ENCODE measurements at regions not wholly inside any gene's neighbourhood (a gene's known extent, or its start where the extent isn't known, plus 50 kb on each side); places are given as distances from the start of the nearest gene placed in this dataset.
A peak's percentile ranks its signal among the peaks of the same experiment; 100 is the strongest.

DNA sequence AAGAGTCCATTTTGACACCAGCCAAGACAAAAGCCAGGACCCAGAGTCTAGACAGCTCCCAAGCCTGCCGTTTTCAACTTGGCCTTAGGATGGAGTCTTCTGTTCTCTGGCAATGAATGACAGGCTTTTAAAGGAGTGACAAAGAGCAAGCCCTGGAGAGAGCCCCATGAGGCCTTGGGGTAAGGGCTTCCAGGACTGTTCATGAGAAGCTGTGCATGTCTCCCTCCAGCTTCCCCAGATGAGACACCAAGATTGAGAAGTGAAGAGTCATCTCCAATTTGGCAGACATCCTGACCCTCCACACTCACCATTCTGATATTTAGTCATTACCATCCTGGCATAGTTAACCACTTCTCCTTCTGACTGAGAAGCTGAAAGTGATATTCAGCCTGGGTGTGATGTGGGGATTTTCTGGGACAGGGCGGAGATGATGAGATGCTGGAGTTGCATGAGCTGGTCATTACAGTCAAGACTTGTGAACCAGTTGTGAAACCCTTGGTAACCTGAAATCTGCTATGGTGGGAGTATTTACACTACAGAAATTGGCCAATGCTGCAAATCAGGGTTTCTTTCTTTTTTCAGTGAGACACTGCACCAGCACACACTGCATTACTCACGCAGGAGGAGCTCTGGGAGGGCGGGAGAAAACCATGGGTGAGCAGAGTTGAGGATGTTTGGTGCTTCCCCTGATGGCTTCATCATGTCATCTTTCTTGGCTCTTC, 77.8 kb downstream of the VCPKMT start:
- DNase-seq (ENCODE audit: low read depth), result peak; percentile 91

DNA sequence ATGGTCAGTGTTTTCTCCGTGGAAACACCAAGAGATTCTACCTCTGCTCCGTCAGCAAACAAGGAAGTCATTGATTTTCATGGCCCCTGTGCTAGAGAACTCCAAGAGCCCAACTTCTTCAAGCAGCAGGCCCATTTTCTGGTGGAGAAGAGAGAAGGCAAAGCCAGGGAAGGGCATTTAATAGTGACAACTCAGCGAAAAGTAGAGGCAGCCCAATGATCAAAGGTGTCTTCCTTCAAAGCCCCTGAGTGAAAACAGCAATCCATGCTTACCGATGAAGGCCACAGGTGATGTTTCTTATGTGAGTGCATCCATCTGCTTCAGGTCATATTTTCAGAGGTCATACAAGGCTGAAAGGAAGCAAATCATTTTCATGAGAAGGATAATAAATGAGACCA, 77.3 kb downstream of the VCPKMT start:
- no peak for DNase-seq (ENCODE audit: low read depth)

DNA sequence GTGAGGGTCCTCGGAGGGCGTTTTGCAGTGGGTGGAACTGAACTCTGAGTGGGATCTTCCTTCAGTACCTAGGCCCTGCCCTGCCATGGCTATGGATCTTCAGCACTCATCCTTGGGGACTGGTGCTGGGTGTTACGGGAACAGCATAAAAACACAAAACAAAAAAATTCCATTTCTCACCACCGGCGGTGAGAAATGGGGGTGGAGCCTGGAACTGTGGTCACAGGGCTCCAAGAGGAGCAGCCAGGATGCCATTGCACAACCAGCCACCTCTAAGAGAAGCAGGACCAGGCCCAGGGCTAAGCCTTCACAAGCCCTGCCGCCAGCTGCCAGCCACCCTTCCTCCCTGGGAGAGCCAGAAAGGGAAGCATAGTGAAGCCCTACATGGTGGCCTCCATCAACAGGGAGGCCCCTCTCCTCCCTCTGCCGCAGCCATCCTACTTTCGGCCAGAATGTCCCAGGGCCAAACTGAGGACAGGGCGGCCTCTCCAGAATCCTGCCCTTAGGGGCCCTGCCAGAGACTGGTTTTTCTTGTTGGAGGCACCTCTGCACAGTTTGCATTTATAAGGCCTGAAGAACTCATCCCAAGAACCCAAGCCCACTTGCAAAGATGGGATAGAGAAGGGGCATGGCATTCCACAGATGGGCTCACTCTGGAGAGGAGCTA, 76.5 kb downstream of the VCPKMT start:
- peak; percentile 79 for DNase-seq (ENCODE audit: low read depth)

DNA sequence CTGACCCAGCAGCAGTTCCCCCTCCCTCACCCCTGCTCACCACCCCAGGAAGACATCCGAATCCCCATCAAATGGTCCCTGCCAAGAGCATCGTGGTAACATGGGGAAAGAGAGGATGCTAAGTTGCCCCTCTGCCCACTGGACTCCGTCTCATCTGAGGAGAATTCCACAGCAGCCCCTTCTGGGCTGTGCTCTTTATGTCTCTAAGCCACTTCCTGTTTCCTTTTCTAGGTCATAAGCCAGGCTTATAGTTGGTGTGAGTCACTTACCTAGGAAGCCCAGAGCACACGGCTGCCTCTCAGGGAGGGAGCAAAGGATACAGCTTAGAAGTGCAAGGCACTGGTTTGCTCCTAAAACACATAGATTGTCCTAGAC, 76.0 kb downstream of the VCPKMT start:
- DNase-seq (ENCODE audit: low read depth), result peak; percentile 86

DNA sequence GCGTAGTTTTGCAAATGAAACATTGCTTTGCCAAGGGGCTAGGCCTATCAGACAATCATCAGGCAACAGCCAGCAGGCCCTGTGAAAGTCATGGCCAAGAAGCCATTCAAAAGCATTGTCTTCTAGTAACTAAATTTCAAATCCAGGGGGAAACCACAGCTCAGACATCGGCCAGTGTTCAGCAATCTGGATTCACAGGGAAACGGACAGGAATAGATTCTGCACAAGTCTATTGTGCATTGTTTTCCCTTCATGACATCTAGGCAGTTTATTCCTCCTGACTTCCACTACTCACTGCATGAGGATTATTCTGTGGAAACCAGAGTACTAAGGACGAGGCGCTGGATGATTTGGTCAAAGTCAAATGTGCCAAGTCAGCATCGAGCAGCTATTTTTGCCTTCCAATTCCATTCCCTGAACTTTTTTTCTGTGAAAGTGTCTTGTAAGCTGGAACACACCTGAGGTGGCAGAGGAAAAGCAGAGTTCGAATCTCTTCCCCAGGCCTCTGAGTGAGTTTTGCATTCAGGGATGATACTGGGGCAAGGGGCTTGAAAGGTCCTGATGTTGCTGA, 75.4 kb downstream of the VCPKMT start:
- DNase-seq (ENCODE audit: low read depth), result no peak

DNA sequence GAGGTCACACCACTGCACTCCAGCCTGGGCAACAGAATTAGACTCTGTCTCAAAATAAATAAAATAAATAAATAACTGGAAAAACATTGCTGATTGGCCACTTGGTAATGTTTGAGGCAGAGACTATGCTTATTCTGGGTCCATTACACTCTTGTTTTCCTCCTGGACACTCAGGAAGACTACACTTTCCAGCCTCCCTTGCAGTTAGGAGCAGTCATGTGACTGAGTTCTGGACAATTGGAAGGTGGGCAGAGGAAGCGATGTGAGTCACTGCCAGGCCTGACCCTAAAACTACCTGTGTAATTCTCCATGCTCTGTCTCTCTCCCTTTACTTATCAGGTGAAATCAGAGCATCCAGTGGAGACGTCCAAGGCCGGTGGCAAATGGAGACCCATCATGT, 74.4 kb downstream of the VCPKMT start:
- DNase-seq (ENCODE audit: low read depth), result no peak

DNA sequence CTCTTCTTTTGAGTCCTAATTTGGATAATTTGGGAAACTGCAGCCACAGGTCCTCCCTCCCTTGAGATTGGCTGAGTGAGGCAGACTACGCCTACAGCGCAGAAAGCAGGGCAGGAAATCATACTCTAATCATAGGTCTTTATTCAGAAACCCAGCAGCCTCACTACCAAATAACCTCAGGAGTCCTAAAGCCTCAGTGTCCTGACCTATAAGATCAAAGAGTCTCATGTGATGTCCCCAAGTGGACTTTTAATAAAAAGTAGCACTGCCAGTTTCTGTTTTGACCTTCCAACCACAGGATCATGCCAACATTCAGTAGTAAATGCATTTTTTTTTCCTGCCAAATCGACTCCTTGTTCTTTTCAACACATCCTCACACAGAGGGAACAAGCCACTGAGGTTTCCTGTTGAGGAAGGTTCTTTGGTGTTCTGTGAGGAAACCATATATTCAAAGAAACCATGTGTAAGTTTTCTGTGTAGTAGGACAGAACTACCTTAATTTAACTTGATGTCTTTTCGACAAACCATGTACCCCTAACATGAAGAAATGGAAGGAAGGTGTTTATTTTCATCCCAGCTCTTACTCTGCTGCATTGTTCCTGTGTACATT, 72.2 kb downstream of the VCPKMT start:
- DNase-seq (ENCODE audit: low read depth), result no peak

DNA sequence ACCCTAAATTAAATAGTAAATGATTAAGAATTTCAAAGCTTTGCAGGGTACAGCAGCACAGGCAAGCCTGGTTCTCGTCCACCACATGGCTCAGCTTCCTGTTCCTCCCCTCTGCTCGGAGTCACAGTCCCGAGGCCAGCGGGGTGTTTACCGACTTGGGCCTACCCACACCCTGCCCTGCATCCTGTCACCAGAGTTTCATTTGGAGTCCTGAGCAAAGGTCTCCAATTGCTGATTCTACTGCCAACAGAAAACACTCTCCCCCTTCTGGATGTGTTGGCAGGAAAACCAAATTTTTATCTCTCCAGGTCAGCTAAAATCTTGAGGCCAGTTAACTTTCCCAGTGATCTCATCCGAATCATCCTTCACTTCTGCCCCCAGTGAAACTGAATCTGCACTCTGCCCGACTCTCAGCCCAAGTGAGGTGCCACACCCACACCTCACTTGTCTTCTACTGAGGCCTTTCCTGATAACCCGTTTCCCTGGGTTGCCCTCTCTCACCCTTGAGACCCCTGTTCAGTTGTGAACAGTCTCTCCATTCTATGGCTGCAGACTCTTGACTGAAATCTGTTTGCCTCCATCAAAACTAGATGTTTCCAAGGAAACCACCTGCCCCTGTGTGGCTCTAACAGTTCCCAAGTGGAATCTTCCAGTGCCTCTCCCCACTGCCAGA, 71.2 kb downstream of the VCPKMT start:
- DNase-seq (ENCODE audit: low read depth), result peak; percentile 33

DNA sequence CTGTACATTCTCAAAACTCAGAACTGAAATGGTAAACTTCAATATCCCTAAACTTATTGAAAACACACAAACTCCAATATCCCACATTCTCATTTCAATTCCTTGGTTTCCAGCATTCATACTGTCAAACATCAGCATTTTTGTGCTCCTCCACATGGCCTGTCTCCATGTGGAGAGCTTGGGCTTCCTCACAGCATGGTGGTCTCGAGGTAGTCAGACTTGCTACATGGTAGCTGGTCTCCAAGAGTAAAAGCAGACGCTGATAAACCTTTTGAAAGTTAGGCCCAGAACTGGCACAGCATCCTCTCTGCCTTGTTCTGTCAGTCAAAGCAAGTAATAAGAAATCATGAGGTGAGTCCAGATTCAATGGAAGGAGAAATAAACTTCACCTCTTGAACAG, 70.5 kb downstream of the VCPKMT start:
- DNase-seq (ENCODE audit: low read depth), result no peak

DNA sequence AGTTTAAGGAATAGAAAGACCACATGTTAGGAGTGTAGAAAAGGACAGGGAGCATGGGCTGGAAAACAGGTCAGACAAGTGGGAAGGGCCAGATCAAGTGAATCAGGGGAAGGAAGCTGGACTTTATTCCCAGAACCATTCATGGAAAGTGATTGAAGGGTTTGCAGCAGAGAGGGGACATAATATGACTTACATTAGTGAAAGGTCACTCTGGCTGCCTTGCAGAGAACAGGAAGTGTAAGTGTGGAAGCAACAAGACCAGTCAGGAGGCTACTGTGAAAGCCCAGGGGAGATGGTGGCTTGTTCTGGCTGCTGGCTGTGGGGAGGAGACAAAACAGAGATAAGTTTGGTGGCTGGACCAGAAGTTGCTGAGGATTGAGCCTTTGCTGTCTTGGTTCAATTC, 69.1 kb downstream of the VCPKMT start:
- DNase-seq (ENCODE audit: low read depth), result no peak

DNA sequence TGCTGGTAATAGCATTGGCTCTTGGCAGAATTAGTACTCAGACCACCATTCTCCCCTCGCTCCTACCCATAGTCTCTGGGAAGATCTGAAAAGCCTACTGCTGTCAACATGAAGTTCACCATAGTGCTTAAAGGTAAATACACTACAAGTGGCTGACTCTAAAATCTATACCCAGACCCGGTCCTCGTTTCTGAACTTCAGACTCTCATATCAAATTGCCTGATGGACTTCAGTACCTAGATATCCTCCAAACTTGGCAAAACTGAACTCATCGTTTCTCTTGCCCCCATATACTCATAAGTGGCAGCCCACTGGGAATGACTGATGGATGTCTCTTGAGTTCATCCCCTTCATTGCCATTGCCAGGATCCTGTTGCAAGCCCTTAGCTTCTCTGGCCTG, 67.3 kb downstream of the VCPKMT start:
- no peak for DNase-seq (ENCODE audit: low read depth)

DNA sequence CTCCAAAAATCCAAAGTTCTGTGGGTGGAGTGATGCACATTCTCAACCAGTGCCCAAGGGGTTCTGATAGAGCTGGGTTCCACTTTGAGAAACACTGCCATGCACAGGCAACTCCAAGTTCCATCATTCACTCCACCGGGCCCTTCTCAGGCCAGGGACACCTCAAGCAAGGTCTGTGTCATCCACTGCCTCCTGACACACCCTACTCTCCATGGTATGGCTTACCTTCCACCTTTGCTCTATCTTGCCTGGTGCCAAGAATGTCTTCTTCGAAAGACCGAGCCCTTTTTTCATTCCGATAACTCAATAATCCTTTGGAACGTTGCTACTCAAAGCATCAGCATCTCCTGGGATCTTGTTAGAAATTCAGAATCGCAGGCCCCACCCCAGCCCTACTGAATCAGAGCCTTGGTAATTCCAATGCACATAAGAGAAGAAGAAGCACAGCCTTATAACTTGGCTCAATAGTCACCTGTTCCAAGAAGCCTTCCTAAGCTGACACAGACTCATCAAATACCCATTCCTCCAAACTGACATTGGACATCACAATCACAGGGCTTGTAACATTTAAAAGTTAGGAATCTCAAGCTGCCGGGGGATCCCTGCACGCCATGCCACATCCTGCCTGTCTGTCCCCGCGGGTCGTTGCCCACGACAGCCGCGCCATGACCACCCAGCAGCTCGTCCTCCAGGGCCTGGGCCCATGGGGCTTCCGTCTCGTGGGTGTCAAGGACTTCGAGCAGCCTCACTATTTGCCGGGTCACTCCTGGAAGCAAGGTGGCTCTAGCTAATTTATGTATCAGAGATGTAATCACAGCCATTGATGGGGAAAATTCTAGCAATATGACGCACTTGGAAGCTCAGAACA, 66.4 kb downstream of the VCPKMT start:
- DNase-seq (ENCODE audit: low read depth), result no peak

DNA sequence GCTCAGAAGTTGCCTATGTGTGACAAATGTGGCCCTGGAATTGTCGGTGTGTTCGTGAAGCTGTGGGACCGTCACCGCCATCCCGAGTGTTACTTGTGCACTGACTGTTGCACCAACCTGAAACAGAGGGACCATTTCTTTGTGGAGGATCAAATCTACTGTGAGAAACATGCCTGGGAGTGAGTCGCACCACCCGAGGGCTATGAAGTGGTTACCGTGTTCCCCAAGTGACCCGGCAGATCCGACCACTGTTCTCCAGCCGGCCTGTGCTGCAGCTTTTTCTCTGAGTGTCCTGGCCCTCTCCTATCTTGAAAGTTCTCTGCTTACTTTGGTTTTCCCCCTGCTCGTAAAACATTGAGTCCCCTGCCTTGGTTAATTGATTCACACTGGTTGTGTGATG, 65.3 kb downstream of the VCPKMT start:
- DNase-seq (ENCODE audit: low read depth), result no peak

DNA sequence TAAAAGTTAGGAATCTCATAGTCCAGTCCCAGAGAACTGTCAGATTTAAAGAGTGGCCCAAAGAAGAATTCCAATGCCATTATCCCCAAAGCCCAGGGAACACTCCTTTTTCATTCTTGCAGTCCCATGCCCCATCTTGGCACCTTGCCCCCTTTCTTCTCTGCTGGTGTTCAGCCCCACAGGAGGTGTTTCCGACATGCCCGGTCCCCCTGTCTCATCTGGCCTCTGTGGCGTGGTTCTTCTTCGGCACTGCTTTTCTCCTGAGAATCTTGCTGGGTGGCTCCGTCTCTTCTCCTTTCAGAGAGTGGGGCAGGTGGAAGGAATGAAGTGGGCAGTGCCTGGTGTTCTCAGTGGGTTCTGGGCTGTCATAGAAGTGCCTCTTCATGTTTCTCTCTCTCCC, 64.7 kb downstream of the VCPKMT start:
- no peak for DNase-seq (ENCODE audit: low read depth)

DNA sequence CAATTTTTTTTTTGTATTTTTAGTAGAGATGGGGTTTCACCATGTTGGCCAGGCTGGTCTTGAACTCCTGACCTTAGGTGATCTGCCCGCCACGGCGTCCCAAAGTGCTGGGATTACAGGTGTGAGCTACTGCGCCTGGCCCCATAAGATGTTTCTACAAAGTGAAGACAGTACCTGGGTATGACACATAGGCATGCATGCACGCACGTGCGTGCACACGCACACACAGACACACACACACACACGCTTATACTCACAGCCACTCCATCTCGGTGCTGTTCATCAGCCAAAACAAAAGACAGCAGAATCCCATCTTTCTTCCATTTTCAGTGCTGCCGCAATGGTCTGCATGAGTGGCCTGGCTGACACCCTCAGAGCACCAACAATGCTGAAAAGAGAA, 63.9 kb downstream of the VCPKMT start:
- no peak for DNase-seq (ENCODE audit: low read depth)

DNA sequence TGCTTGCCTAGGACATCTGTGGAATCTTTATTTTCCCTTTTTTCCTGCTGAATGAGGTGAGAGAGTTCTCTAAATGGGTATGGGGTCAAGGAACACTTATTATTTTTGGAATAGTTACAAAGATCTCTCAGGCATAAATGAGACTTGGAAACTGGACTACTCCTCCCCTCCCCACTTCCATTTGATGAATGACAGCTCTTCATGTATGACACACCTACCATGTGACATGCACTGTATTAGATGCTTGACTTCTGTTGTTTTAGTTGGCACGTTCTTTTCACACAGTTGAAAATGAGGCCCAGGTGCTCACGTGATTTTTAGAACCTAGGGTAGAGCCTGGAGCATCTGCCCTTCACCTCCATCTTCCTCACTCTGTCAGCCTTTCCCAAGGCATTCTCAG, 62.4 kb downstream of the VCPKMT start:
- no peak for DNase-seq (ENCODE audit: low read depth)

DNA sequence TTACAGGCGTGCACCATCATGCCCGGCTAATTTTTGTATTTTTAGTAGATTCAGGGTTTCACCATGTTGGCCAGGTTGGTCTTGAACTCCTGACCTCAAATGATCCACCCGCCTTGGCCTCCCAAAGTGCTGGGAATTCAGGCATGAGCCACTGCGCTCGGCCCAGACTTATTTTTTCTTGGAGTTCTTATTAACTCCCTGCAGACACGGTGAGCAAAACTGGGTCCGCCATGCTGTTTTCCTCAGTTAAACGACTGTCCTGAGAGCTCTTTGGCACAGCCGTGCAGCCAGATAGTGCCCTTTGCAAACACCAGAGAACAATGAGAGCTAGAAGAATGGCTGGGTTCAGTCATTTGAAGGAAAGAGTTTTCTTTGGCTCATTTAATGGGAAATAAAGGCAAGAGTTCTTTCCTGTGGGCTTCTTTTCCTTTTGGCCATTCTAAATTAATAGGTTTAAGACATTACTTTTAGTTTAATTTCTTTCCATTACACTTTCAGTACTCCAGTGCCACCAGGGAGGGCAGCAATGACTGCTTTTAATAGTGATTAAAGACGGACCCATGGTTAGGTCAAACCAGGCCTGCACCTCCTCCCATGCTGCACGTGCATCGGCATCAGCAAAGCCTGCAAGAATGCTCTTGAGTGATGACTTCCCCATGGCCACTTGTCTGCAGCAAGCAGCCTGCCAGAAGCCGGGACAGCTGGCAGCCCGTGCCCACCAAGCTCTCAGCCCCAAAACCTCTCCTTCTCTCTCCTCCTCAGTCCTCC, 60.7 kb downstream of the VCPKMT start:
- DNase-seq (ENCODE audit: low read depth), result no peak

DNA sequence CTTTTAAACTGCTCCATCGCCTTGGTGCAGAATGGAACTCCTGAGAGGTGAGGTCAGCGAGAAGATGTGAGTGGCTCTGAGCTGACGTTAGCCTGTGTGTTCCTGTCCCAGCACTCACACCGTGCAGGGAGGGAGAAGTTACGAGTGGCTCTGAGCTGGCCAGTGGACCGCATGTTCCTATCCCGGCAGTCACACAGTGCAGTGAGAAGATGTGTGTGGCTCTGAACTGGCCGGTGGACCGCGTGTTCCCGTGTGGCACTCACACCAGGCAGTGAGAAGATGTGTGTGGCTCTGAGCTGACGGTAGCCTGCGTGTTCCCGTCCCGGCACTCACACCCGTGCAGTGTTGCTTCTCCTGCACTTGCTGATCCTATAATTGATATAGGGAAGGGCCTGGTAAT, 59.9 kb downstream of the VCPKMT start:
- no peak for DNase-seq (ENCODE audit: low read depth)

DNA sequence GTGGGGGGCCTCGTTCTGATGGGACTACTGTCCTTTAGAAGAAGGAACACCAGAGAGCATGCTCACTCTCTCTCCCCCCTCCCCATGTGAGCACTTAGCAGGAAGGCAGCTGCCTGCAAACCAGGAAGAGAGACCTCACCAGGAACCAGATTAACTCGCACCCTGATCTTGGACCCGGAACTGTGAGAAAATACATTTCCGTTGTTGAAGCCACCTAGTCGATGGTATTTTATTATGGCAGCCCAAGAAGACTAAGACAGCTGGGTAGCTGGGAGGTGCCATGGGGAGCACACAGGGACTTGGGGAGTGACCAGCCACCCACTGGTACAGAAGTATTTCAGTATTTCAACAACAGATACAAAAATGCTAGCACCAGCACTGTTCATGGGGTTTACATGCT, 59.0 kb downstream of the VCPKMT start:
- DNase-seq (ENCODE audit: low read depth), result no peak

DNA sequence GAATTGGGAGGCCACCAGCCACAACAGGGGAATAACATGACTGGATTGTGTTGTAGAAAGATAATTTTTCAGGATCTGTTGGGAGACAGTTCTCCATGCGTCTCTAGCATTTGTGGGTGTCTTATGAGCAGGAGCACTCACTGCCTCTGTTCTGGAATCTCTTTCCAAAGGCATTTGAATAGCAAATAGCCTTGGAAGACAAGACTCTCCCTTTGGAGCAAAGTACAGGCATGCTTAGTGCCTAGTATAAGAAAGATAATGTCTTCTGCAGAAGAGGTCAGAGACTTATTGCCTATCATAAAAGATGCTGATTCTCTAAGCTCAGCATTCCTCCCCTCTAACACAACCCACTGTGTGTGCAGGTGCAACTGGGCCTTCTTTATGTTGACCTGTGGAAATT, 58.3 kb downstream of the VCPKMT start:
- no peak for DNase-seq (ENCODE audit: low read depth)
